ENCODE measurements at regions not wholly inside any gene's neighbourhood (a gene's known extent, or its start where the extent isn't known, plus 50 kb on each side); places are given as distances from the start of the nearest gene placed in this dataset.
"Not testable (repeated sequence)": the region's sequence is repeated elsewhere in the genome, so short reads cannot be mapped to it uniquely, and the experiment has no call there.

- no peak for DNase-seq (ENCODE audit: low read depth in 2 of 2)
These were observed 85.8 kb upstream of the COG2 start for GRCh38 chr1:230556453-230556852.

GRCh38 chr1:230555814-230556213 is 86.5 kb upstream of the COG2 start:
- no peak for DNase-seq (ENCODE audit: low read depth in 2 of 2)

- DNase-seq (ENCODE audit: low read depth in 2 of 2), result no peak
These were observed 89.4 kb upstream of the COG2 start for GRCh38 chr1:230552880-230553279.

DNA sequence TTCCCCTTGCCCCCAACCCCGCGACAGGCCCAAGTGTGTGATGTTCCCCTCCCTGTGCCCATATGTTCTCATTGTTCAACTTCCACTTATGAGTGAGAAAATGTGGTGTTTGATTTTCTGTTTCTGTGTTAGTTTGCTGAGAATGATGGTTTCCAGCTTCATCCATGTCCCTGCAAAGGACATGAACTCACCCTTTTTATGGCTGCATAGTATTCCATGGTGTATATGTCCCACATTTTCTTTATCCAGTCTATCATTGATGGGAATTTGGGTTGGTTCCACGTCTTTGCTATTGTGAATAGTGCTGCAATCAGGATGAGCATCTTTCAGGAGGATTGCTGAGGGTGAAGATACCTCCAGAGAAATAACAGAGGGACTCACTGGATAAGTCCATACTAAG is 91.3 kb upstream of the COG2 start:
- not testable (repeated sequence) for DNase-seq (ENCODE audit: low read depth in 2 of 2)

DNA sequence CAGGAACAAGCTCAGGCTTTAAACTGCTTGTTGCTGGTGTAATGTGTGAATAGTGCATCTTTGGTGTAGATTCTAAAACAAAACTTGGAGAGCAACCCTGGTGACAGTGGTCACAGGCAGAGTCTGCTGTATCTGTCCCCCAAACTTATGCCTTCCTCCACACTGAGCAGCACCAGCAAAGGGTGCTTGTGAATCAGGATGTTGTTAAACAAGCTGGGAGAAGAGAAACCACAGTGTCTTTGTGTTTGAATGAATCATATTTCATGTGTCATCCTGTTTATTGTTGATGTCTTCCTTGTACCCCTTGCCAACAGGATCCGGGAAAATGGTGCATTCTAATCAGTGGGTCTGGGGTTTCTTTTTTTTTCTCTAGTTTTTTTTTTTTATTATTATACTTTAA is 91.9 kb upstream of the COG2 start:
- no peak for DNase-seq (ENCODE audit: low read depth in 2 of 2)

DNA sequence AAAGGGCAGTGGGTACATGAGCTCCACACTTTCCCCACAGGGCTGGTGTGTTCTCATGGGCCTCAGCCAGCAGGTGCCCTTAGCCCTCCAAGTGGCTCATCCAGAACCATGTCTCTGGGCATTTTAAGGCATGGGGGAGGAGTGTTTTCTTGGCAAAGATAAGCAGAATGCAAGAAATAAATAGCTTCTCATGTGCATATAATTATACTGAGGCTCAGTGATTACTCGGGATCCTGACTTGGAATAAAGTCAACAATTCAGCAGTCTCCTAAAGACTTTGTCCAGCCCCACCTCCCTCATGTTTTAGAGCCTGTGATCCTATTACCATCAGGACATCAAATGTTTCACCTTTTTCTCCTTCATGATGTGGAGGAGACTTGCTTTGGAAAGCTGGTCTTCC is 92.7 kb upstream of the COG2 start:
- no peak for DNase-seq (ENCODE audit: low read depth in 2 of 2)

DNA sequence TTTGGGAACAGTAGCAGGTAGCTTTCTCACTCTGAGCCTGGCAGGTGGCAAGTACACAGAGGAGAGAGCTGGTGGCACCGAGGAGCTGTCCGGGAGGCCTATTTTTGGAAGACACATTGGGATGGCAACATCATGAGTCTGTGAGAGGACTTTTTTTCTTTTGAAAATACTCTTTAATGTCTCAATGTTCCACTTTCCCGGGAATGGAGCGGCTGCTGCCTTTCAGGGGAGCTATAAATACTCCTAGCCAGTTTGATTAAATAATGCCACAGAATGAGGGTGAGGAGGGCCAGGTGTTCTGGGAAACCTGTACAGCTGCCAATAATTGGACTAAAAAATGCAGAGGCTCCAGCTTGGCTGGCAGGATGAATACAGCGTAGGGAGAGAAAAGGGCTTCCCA is 93.3 kb upstream of the COG2 start:
- no peak for DNase-seq (ENCODE audit: low read depth in 2 of 2)

DNA sequence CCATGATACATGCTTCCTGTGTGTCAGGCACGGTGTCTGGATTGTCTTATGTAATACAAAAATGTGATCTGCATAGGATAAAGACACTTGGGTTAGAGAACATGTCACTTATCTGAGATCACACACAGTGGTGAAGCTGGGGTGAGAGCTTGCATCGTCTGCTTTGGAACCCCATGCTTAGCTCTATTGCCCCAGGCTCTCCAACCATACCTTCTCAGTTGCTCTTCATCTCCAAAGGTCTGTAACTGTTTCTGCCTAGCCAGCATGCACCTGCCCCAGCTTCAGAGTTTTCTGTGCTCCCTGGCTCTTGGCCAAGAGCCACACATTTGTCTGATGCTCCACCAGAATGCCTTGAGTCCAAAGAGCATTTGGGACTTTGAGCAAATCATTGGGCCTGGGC is 93.9 kb upstream of the COG2 start:
- DNase-seq (ENCODE audit: low read depth in 2 of 2), result no peak

GRCh38 chr1:230545181-230545580 is 97.1 kb upstream of the COG2 start:
- DNase-seq (ENCODE audit: low read depth in 2 of 2), result no peak

- no peak for DNase-seq (ENCODE audit: low read depth in 2 of 2)
These were observed 97.5 kb upstream of the COG2 start for GRCh38 chr1:230544758-230545157.

GRCh38 chr1:230543085-230543484 is 99.2 kb upstream of the COG2 start:
- no peak for DNase-seq (ENCODE audit: low read depth in 2 of 2)

DNA sequence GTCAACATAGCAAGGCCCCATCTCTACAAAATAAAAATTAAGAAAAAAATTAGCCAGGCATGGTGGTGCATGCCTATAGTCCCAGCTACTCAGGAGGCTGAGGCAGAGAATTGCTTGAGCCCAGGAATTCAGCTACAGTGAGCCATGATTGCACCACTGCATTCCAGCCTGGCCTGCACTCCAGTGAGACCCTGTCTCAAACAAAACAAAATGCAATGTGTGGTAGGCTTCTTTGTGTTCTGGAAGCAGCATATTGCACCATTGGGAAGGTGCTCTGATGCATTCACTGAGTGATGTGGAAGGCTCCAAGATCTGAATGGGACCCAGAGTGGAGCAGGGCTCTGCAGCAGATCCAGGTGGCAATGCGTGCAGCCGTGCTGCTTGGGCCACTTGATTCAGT is 99.6 kb upstream of the COG2 start:
- DNase-seq (ENCODE audit: low read depth in 2 of 2), result no peak

DNA sequence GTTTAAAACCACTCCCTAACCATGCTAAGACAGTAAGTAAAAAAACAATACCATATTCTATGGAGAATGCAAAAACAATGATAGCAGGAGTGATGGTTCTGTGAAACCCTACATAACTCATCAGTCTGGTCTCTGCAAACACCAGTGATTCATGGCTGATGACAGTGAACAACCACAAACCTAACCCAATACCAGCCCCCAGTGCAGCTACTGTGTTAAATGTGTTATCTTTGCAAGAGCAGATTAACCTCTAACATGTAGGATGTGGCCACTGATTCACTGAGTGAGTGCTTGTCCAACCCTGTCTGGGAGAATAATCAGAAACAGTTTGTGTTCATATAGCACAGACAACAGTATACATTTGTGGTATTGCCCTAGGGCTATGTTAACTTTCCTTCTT is 100.2 kb upstream of the COG2 start:
- peak; percentile 12 to 28 for DNase-seq (ENCODE audit: low read depth in 2 of 2)

GRCh38 chr1:230541306-230541705 is 101.0 kb upstream of the COG2 start:
- no peak for DNase-seq (ENCODE audit: low read depth in 2 of 2)

DNA sequence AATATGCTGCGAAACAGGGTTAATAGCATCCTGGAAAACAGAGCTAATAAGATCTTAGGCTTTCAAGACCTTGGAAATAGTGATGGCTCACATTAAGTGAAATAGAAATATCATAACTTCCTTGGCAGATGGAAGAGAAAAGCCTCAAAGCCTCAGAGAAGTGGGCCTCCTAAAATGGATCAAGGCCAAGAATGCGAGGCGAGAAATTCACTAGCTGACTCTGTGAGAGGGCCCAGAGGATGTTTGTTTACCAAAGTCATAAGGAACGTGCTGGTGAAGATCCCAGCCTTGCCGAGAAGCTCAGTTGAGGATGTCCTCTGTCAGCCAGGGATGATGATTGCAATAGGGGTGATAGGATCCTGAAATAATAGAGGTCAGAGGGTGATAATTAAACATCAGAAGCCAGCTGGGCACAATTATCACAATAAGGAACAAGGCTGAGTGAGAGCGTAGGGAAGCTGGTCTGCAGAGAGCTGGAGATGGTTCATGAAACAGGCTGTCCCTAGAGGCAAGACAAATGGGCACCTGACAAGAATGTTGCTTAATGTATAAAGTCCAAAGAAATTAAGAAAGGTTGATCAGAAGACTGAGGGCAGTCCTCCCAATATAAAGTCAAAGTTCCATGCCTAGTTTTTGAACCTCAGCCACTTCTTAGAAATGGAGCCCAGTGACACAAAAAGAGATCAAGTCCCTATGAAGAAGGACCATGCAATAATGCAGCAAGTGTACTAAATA is 101.7 kb upstream of the COG2 start:
- no peak for DNase-seq (ENCODE audit: low read depth in 2 of 2)

- no peak for DNase-seq (ENCODE audit: low read depth in 2 of 2)
These were observed 104.8 kb upstream of the COG2 start for GRCh38 chr1:230537456-230537855.

GRCh38 chr1:230536641-230537155 is 105.6 kb upstream of the COG2 start:
- no peak for DNase-seq (ENCODE audit: low read depth in 2 of 2)

DNA sequence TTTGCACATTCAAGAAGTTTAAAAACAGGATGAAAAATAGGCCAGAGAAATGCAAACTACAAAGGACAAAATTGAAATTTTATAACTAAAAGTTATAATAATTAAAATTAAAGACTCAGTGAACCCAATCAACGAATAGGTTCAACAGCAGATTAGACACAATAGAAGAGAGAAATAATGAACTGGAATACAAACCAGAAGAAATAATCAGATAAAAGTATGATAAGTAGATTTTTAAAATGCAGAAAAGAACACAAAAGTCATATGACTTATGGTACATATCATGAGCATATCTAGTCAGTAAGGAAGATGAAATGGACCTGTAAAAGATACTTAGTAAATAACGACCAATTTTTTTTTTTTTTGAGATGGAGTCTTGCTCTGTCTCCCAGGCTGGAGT is 108.1 kb upstream of the COG2 start:
- no peak for DNase-seq (ENCODE audit: low read depth in 2 of 2)

- no peak for DNase-seq (ENCODE audit: low read depth in 2 of 2)
These were observed 105.0 kb upstream of the PGBD5 start for GRCh38 chr1:230531103-230531502.

GRCh38 chr1:230519246-230519645 is 93.1 kb upstream of the PGBD5 start:
- no peak for DNase-seq (ENCODE audit: low read depth in 2 of 2)

DNA sequence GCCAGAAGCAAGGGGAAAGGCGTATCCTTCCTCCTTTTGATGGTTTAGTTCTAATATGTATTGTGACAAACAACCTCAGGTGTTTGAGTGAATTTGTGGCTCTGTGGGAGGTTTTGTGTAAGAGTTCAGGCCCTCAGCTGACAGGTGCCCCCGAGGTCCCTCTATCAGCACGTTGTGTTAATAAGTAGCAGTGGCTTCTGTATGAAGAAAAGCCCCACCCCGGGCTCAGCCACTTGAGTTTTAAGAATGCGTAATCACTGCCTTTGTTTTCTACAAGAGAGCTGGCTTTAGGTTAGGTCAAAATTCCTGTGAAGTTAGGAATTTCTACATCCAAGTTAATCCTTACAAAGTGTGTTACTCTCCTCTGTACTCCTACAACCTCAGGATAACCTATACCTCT is 92.4 kb upstream of the PGBD5 start:
- no peak for DNase-seq (ENCODE audit: low read depth in 2 of 2)

GRCh38 chr1:230517786-230518185 is 91.7 kb upstream of the PGBD5 start:
- DNase-seq (ENCODE audit: low read depth in 2 of 2), result no peak

- DNase-seq (ENCODE audit: low read depth in 2 of 2), result no peak
These were observed 91.2 kb upstream of the PGBD5 start for GRCh38 chr1:230517326-230517725.

GRCh38 chr1:230516889-230517288 is 90.8 kb upstream of the PGBD5 start:
- no peak for DNase-seq (ENCODE audit: low read depth in 2 of 2)
